ENCODE measurements at regions not wholly inside any gene's neighbourhood (a gene's known extent, or its start where the extent isn't known, plus 50 kb on each side); places are given as distances from the start of the nearest gene placed in this dataset.

- TF ChIP-seq CTCF (IDR thresholded peaks at IDR 0.05) (no peak), POLR2AphosphoS5 (IDR thresholded peaks at IDR 0.05; ENCODE audit: insufficient read depth in 1 of 2, low read depth in 1 of 2) (no peak), POLR2A (IDR thresholded peaks at IDR 0.05) (no peak)
Observed at GRCh38 chr7:118745927-118746326, 521.4 kb downstream of the ANKRD7 start.

Data from vagina (tissue), 2 donors.